DOHH2 (cell line): ENCODE measurements at regions not wholly inside any gene's neighbourhood (a gene's known extent, or its start where the extent isn't known, plus 50 kb on each side); places are given as distances from the start of the nearest gene placed in this dataset.

Experiments
- EZH2phosphoT487 ChIP-seq: fragments of 200-600 bp; sonication (generic); IDR thresholded peaks from 2 replicates; pipeline ENCODE4 v1.6.1; 2017; ENCODE audit warnings: borderline replicate concordance, mild to moderate bottlenecking, antibody characterized with exemption, low read length, moderate library complexity, mixed read lengths
- TF ChIP-seq, protein P1 (sequence below): fragments of 200-600 bp; sonication (generic); IDR thresholded peaks from one replicate; pipeline ENCODE4 v1.5.1; 2014; ENCODE audit warnings: antibody characterized with exemption, mild to moderate bottlenecking, low read depth, low read length; ENCODE audit not compliant: poor library complexity, severe bottlenecking

DNA sequence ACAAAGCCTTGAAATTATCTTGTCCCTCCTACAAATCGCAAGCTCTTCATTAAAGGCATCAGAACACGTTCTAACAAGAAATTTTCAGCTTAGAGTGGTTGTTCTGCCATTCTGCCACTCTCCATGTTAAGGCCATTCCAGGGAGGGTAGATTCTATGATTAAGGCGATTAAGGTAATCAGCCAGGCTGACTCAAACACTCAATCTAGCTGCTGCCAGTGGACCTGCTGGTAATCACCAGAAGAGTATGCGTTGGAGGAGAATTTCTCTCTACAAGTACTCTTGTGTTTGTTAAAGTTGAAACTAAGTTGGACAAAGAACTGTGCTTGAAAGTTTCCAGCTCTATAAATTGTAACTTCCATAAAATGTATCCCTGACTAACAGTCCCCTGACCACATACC is 149.2 kb upstream of the COL1A2 start:
- TF ChIP-seq, protein P1, sequence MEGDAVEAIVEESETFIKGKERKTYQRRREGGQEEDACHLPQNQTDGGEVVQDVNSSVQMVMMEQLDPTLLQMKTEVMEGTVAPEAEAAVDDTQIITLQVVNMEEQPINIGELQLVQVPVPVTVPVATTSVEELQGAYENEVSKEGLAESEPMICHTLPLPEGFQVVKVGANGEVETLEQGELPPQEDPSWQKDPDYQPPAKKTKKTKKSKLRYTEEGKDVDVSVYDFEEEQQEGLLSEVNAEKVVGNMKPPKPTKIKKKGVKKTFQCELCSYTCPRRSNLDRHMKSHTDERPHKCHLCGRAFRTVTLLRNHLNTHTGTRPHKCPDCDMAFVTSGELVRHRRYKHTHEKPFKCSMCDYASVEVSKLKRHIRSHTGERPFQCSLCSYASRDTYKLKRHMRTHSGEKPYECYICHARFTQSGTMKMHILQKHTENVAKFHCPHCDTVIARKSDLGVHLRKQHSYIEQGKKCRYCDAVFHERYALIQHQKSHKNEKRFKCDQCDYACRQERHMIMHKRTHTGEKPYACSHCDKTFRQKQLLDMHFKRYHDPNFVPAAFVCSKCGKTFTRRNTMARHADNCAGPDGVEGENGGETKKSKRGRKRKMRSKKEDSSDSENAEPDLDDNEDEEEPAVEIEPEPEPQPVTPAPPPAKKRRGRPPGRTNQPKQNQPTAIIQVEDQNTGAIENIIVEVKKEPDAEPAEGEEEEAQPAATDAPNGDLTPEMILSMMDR, result no peak
- TF ChIP-seq EZH2phosphoT487, result no peak
